HepG2 (cell line): ENCODE measurements at regions not wholly inside any gene's neighbourhood (a gene's known extent, or its start where the extent isn't known, plus 50 kb on each side); places are given as distances from the start of the nearest gene placed in this dataset.

Experiments
- ATAC-seq: fragments of 200-7000 bp; cut with Tn5 transposase; 3 replicates; pipeline ENCODE4 v1.9.1; 2020; ENCODE audit warnings: mild to moderate bottlenecking, moderate library complexity
- BruUV-seq: library from RNA; stranded (reverse); fragments of 400-500 nt; replicated peaks from 2 replicates; lab custom pipeline; 2021; lab: Mats Ljungman, UMichigan
- CTCF ChIA-PET: fragments of 300-600 bp; formaldehyde crosslinking; extraction: SDS; loops from one replicate; lab custom pipeline; 2021; ENCODE audit warnings: low total read pairs, inconsistent platforms, low intra/inter-chr PET ratio; lab: Yijun Ruan, JAX
- POLR2A ChIA-PET: fragments of 350-600 bp; sonication (Branson Sonifier 250); formaldehyde crosslinking; loops from one replicate; lab custom pipeline; 2020; ENCODE audit warnings: antibody characterized with exemption, inconsistent platforms; lab: Yijun Ruan, JAX
- DNase-seq: peaks from one replicate; pipeline ENCODE4 v3.0.0-alpha.2; 2015; ENCODE audit warnings: low spot score
- FAIRE-seq: peaks from 3 replicates; lab custom pipeline; 2011; peaks lifted over from hg19 to GRCh38; lab: Jason Lieb, UNC
- H2AFZ ChIP-seq: one replicate; pipeline ENCODE4 v1.6.1; 2011; ENCODE audit warnings: low read length, inconsistent platforms
- H3K27ac ChIP-seq: fragments of 300-600 bp; 3 replicates; pipeline ENCODE4 v1.8.0; 2011; ENCODE audit warnings: mixed run types, mild to moderate bottlenecking, mixed read lengths, low read length, inconsistent platforms; ENCODE audit not compliant: insufficient read depth; ENCODE audit errors: extremely low read length
- H3K27me3 ChIP-seq, 2 experiments: fragments of 200-600 bp in 1 of 2; 2 replicates in 1 of 2; 3 replicates in 1 of 2; pipeline versions ENCODE4 v1.6.0 to v1.8.0; 2011; ENCODE audit warnings: low read length in 2 of 2, mild to moderate bottlenecking in 2 of 2, moderate library complexity in 2 of 2, inconsistent platforms in 1 of 2; ENCODE audit not compliant: insufficient read depth in 2 of 2, control insufficient read depth in 1 of 2
- H3K36me3 ChIP-seq, 2 experiments: fragments of 200-600 bp in 1 of 2; replicated peaks in 1 of 2; 2 replicates in 1 of 2; 3 replicates in 1 of 2; pipeline versions ENCODE4 v1.5.1 to v1.8.0; 2011; ENCODE audit warnings: low read length in 2 of 2, inconsistent platforms in 1 of 2; ENCODE audit not compliant: insufficient read depth in 2 of 2, control insufficient read depth in 1 of 2
- H3K4me1 ChIP-seq: 2 replicates; pipeline ENCODE4 v1.5.1; 2012; ENCODE audit warnings: low read length, inconsistent platforms; ENCODE audit not compliant: insufficient read depth
- H3K4me2 ChIP-seq: 2 replicates; pipeline ENCODE4 v1.6.0; 2011; ENCODE audit warnings: low read depth, low read length, inconsistent platforms
- H3K4me3 ChIP-seq, 3 experiments: fragments of 200-600 bp in 1 of 3; sonication (generic), shearing (Covaris generic) in 1 of 3; replicated peaks in 1 of 3; 2 replicates each; pipeline ENCODE4 v1.5.1; 2011 to 2016; ENCODE audit warnings: low read length in 3 of 3, inconsistent platforms in 2 of 3, low read depth in 2 of 3, mild to moderate bottlenecking in 2 of 3, control low read depth in 1 of 3, mixed read lengths in 1 of 3; ENCODE audit not compliant: insufficient read depth in 1 of 3
- H3K79me2 ChIP-seq: one replicate; pipeline ENCODE4 v1.6.1; 2011; ENCODE audit warnings: low read length, inconsistent platforms; ENCODE audit not compliant: insufficient read depth
- H3K9ac ChIP-seq: 2 replicates; pipeline ENCODE4 v1.6.0; 2011; ENCODE audit warnings: mild to moderate bottlenecking, low read depth, low read length, inconsistent platforms; ENCODE audit not compliant: insufficient read depth
- H3K9me3 ChIP-seq: 2 replicates; pipeline ENCODE4 v1.5.1; 2012; ENCODE audit warnings: mild to moderate bottlenecking, low read length
- H4K20me1 ChIP-seq: 2 replicates; pipeline ENCODE4 v1.6.0; 2011; ENCODE audit warnings: inconsistent platforms, mild to moderate bottlenecking, low read length, moderate library complexity; ENCODE audit not compliant: insufficient read depth
- AKAP8 ChIP-seq: sonication (generic); formaldehyde crosslinking; IDR thresholded peaks from 2 replicates; pipeline ENCODE4 v1.5.1; 2020; ENCODE audit warnings: mild to moderate bottlenecking, missing genetic modification reagents
- ELF3 ChIP-seq: IDR thresholded peaks from 2 replicates; pipeline ENCODE4 v1.6.1; 2016; ENCODE audit warnings: missing genetic modification reagents, missing compliant biosample characterization
- GPN1 ChIP-seq: sonication (generic); formaldehyde crosslinking; IDR thresholded peaks from 2 replicates; pipeline ENCODE4 v1.5.1; 2020; ENCODE audit warnings: missing genetic modification reagents, borderline replicate concordance
- MAZ ChIP-seq, 2 experiments: sonication (generic) in 1 of 2; formaldehyde crosslinking in 1 of 2; IDR thresholded peaks; 2 replicates each; pipeline versions ENCODE4 v1.5.0 to v1.6.1; 2012 to 2020; ENCODE audit warnings: low read depth in 2 of 2, mild to moderate bottlenecking in 2 of 2, borderline replicate concordance in 1 of 2, improper control_type of control experiment in 1 of 2, low read length in 1 of 2, missing genetic modification reagents in 1 of 2, moderate library complexity in 1 of 2
- MEIS2 ChIP-seq: sonication (generic); formaldehyde crosslinking; IDR thresholded peaks from 2 replicates; pipeline ENCODE4 v1.9.0; 2021; ENCODE audit warnings: mild to moderate bottlenecking, missing genetic modification reagents
- NCOA1 ChIP-seq: sonication (generic); formaldehyde crosslinking; IDR thresholded peaks from 2 replicates; pipeline ENCODE4 v1.9.0; 2021; ENCODE audit warnings: missing genetic modification reagents
- RXRA ChIP-seq: sonication (generic); formaldehyde crosslinking; IDR thresholded peaks from 2 replicates; pipeline ENCODE4 v1.5.1; 2020; ENCODE audit warnings: missing genetic modification reagents
- SALL2 ChIP-seq: sonication (generic); formaldehyde crosslinking; IDR thresholded peaks from 2 replicates; pipeline ENCODE4 v1.8.1; 2023; ENCODE audit warnings: mild to moderate bottlenecking, missing genetic modification reagents, inconsistent platforms
- TGIF2 ChIP-seq: IDR thresholded peaks from 2 replicates; pipeline ENCODE4 v1.6.1; 2016; ENCODE audit warnings: control low read depth, missing compliant biosample characterization
- ZNF567 ChIP-seq: sonication (generic); formaldehyde crosslinking; IDR thresholded peaks from 2 replicates; pipeline ENCODE4 v1.8.1; 2023; ENCODE audit warnings: mild to moderate bottlenecking, missing genetic modification reagents, borderline replicate concordance
- WGBS: methylation state at CpG from one replicate; pipeline ENCODE4 v1.1.6; 2017; ENCODE audit warnings: low lambda C conversion rate; 5-methylcytosine and 5-hydroxymethylcytosine counted together
- in situ Hi-C: cut with HindIII; loops from 2 replicates; pipeline ENCODE4 v1.10.0; 2017; ENCODE audit warnings: low pct_unique_long_range_greater_than_20kb; ENCODE audit not compliant: extremely low pct_ligation_motif_present
- intact Hi-C: fragments of 100-400 bp; cut with micrococcal nuclease; formaldehyde crosslinking; loops from one replicate; pipeline ENCODE4 v1.10.0; 2022; ENCODE audit not compliant: unreplicated experiment
- TF ChIP-seq, protein P1 (sequence below): sonication (generic); formaldehyde crosslinking; IDR thresholded peaks from 2 replicates; pipeline ENCODE4 v1.4.0; 2020; ENCODE audit warnings: missing genetic modification reagents
- TF ChIP-seq, protein P2 (sequence below): IDR thresholded peaks from 2 replicates; pipeline ENCODE4 v1.6.1; 2016; ENCODE audit warnings: control low read depth
- TF ChIP-seq, protein P3 (sequence below): sonication (generic); formaldehyde crosslinking; IDR thresholded peaks from 2 replicates; pipeline ENCODE4 v1.4.0; 2020; ENCODE audit warnings: mild to moderate bottlenecking, missing genetic modification reagents, borderline replicate concordance

DNA sequence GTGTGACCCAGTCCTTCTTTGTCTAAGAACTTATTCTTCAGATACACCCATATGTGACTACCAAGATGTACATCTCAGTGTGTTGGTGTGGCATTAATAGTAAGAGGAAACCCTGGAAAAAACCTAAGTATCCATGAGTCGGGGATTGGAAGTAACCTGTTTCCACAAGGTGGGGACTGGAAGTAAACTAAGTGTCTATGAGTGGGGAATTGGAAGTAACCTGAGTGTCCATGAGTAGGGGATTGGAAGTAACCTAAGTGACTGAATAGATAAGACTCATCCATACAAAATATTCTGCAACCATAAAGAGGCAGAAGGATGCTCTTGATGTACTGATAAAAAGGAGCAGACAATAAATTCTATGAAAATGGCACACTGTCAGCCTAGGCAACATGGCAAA is 184.7 kb downstream of the PHETA1 start:
- no peak overlapping the region for H3K9ac ChIP-seq
- DNase-seq = no peak
- no TSS peak for BruUV-seq
- no peaks in the 10 kb centered on the region for H4K20me1 ChIP-seq
- WGBS = 38% methylated on average over 1 of the region's 1 CpG
- no peak overlapping the region for H3K27ac ChIP-seq
- H3K79me2 ChIP-seq = no peaks in the 10 kb centered on the region
- no peak for FAIRE-seq
- intact Hi-C loops (no loop called here), in situ Hi-C loops (no loop called here)
- no peak overlapping the region for H3K4me3 ChIP-seq
- H3K27me3 ChIP-seq = peaks cover 3 to 18% of the 10 kb centered on the region in 2 experiments; a peak in 3 of 5 replicates
- H3K4me2 ChIP-seq = no peak overlapping the region
- ATAC-seq = no peak
- no peaks in the 10 kb centered on the region for H3K36me3 ChIP-seq
- ChIA-PET CTCF (no interaction called here), POLR2A (no interaction called here)
- TF ChIP-seq NCOA1 = no peak
- no peak for TF ChIP-seq AKAP8 (CRISPR knock-in tag)
- no peak for TF ChIP-seq RXRA (CRISPR knock-in tag)
- no peak for TF ChIP-seq GPN1
- no peak for TF ChIP-seq MEIS2 (CRISPR knock-in tag)
- TF ChIP-seq, protein P1, sequence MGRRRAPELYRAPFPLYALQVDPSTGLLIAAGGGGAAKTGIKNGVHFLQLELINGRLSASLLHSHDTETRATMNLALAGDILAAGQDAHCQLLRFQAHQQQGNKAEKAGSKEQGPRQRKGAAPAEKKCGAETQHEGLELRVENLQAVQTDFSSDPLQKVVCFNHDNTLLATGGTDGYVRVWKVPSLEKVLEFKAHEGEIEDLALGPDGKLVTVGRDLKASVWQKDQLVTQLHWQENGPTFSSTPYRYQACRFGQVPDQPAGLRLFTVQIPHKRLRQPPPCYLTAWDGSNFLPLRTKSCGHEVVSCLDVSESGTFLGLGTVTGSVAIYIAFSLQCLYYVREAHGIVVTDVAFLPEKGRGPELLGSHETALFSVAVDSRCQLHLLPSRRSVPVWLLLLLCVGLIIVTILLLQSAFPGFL (CRISPR knock-in tag) = no peak
- no peak for TF ChIP-seq ELF3 (CRISPR knock-in tag)
- no peak for TF ChIP-seq ZNF567 (CRISPR knock-in tag)
- TF ChIP-seq MAZ (IDR thresholded peaks at IDR 0.05; ENCODE audit: borderline replicate concordance, low read depth, low read length) = no peak
- TF ChIP-seq MAZ (CRISPR knock-in tag; IDR thresholded peaks at IDR 0.05; ENCODE audit: low read depth) = no peak
- no peak for TF ChIP-seq SALL2 (CRISPR knock-in tag)
- no peak for TF ChIP-seq TGIF2 (CRISPR knock-in tag)
- TF ChIP-seq, protein P2, sequence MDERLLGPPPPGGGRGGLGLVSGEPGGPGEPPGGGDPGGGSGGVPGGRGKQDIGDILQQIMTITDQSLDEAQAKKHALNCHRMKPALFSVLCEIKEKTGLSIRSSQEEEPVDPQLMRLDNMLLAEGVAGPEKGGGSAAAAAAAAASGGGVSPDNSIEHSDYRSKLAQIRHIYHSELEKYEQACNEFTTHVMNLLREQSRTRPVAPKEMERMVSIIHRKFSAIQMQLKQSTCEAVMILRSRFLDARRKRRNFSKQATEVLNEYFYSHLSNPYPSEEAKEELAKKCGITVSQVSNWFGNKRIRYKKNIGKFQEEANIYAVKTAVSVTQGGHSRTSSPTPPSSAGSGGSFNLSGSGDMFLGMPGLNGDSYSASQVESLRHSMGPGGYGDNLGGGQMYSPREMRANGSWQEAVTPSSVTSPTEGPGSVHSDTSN (CRISPR knock-in tag) = no peak
- TF ChIP-seq, protein P3, sequence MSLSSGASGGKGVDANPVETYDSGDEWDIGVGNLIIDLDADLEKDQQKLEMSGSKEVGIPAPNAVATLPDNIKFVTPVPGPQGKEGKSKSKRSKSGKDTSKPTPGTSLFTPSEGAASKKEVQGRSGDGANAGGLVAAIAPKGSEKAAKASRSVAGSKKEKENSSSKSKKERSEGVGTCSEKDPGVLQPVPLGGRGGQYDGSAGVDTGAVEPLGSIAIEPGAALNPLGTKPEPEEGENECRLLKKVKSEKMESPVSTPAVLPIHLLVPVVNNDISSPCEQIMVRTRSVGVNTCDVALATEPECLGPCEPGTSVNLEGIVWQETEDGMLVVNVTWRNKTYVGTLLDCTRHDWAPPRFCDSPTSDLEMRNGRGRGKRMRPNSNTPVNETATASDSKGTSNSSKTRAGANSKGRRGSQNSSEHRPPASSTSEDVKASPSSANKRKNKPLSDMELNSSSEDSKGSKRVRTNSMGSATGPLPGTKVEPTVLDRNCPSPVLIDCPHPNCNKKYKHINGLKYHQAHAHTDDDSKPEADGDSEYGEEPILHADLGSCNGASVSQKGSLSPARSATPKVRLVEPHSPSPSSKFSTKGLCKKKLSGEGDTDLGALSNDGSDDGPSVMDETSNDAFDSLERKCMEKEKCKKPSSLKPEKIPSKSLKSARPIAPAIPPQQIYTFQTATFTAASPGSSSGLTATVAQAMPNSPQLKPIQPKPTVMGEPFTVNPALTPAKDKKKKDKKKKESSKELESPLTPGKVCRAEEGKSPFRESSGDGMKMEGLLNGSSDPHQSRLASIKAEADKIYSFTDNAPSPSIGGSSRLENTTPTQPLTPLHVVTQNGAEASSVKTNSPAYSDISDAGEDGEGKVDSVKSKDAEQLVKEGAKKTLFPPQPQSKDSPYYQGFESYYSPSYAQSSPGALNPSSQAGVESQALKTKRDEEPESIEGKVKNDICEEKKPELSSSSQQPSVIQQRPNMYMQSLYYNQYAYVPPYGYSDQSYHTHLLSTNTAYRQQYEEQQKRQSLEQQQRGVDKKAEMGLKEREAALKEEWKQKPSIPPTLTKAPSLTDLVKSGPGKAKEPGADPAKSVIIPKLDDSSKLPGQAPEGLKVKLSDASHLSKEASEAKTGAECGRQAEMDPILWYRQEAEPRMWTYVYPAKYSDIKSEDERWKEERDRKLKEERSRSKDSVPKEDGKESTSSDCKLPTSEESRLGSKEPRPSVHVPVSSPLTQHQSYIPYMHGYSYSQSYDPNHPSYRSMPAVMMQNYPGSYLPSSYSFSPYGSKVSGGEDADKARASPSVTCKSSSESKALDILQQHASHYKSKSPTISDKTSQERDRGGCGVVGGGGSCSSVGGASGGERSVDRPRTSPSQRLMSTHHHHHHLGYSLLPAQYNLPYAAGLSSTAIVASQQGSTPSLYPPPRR (CRISPR knock-in tag) = no peak
- no peaks in the 10 kb centered on the region for H3K4me1 ChIP-seq
- no peak overlapping the region for H2AFZ ChIP-seq
- H3K9me3 ChIP-seq = no peaks in the 10 kb centered on the region
